GM23338 (cell line): ENCODE measurements at regions not wholly inside any gene's neighbourhood (a gene's known extent, or its start where the extent isn't known, plus 50 kb on each side); places are given as distances from the start of the nearest gene placed in this dataset.

Experiments
- ATAC-seq: fragments of 200-7000 bp; cut with Tn5 transposase; 3 replicates; pipeline ENCODE4 v1.9.1; 2020
- DNase-seq: peaks from one replicate; pipeline ENCODE4 v3.0.0-alpha.2; 2015; ENCODE audit warnings: low spot score
- H2AFZ ChIP-seq: fragments of 200-600 bp; sonication (generic); 2 replicates; pipeline ENCODE4 v1.8.0; 2016; ENCODE audit warnings: antibody characterized with exemption, mild to moderate bottlenecking, moderate library complexity
- H3F3A ChIP-seq: fragments of 200-600 bp; sonication (generic); replicated peaks from 2 replicates; pipeline ENCODE4 v1.8.0; 2017; ENCODE audit warnings: antibody characterized with exemption, mixed run types, low read depth
- H3K27ac ChIP-seq: fragments of 200-600 bp; sonication (generic); 2 replicates; pipeline ENCODE4 v1.6.1; 2016; ENCODE audit warnings: low read depth
- H3K27me3 ChIP-seq: fragments of 200-600 bp; sonication (generic); 2 replicates; pipeline ENCODE4 v1.8.0; 2016; ENCODE audit warnings: mild to moderate bottlenecking, mixed run types, moderate library complexity; ENCODE audit not compliant: insufficient read depth
- H3K36me3 ChIP-seq: fragments of 200-600 bp; sonication (generic); 2 replicates; pipeline ENCODE4 v1.8.0; 2016; ENCODE audit warnings: mild to moderate bottlenecking; ENCODE audit not compliant: insufficient read depth
- H3K4me1 ChIP-seq: fragments of 200-600 bp; sonication (generic); 2 replicates; pipeline ENCODE4 v1.8.0; 2016; ENCODE audit warnings: mild to moderate bottlenecking, moderate library complexity; ENCODE audit not compliant: insufficient read depth
- H3K4me2 ChIP-seq: fragments of 200-600 bp; sonication (generic); 2 replicates; pipeline ENCODE4 v1.7.1; 2017; ENCODE audit warnings: mixed run types
- H3K4me3 ChIP-seq: fragments of 200-600 bp; sonication (generic); 2 replicates; pipeline ENCODE4 v1.6.1; 2016; ENCODE audit warnings: mixed run types
- H3K79me2 ChIP-seq: fragments of 200-600 bp; sonication (generic); replicated peaks from 2 replicates; pipeline ENCODE4 v1.8.0; 2017; ENCODE audit warnings: mild to moderate bottlenecking; ENCODE audit not compliant: insufficient read depth
- H3K9me2 ChIP-seq: fragments of 200-600 bp; sonication (generic); 2 replicates; pipeline ENCODE4 v1.8.0; 2017; ENCODE audit not compliant: insufficient read depth
- H4K20me1 ChIP-seq: fragments of 200-600 bp; sonication (generic); replicated peaks from 2 replicates; pipeline ENCODE4 v1.8.0; 2017; ENCODE audit warnings: mild to moderate bottlenecking; ENCODE audit not compliant: insufficient read depth
- H3K27ac Mint-ChIP-seq: 2 replicates; pipeline ENCODE4 v1.8.0; 2020; ENCODE audit warnings: inconsistent platforms, mild to moderate bottlenecking, moderate library complexity, mixed read lengths
- H3K27me3 Mint-ChIP-seq: 3 replicates; pipeline ENCODE4 v1.8.0; 2022; ENCODE audit warnings: low read depth, mild to moderate bottlenecking, moderate library complexity, mixed read lengths, inconsistent platforms; ENCODE audit not compliant: insufficient read depth, poor library complexity
- H3K36me3 Mint-ChIP-seq: 3 replicates; pipeline ENCODE4 v1.8.0; 2021; ENCODE audit warnings: low read depth, mild to moderate bottlenecking, inconsistent platforms, moderate library complexity, mixed read lengths
- H3K4me1 Mint-ChIP-seq: 3 replicates; pipeline ENCODE4 v1.8.0; 2020; ENCODE audit warnings: mild to moderate bottlenecking, inconsistent platforms, mixed read lengths
- H3K4me3 Mint-ChIP-seq: 3 replicates; pipeline ENCODE4 v1.8.0; 2021; ENCODE audit warnings: moderate library complexity, mild to moderate bottlenecking, inconsistent platforms, mixed read lengths
- H3K9me3 Mint-ChIP-seq: 3 replicates; pipeline ENCODE4 v1.8.0; 2020; ENCODE audit warnings: moderate library complexity, mild to moderate bottlenecking, inconsistent platforms, mixed read lengths
- CREB1 ChIP-seq: fragments of 250-450 bp; sonication (Bioruptor Pico); IDR thresholded peaks from 2 replicates; pipeline ENCODE4 v1.5.0; 2020; ENCODE audit warnings: low read depth, mild to moderate bottlenecking, moderate library complexity
- EZH2 ChIP-seq: fragments of 200-600 bp; sonication (generic); IDR thresholded peaks from one replicate; pipeline ENCODE4 v1.8.0; 2017; ENCODE audit warnings: antibody characterized with exemption, mild to moderate bottlenecking, low read depth; ENCODE audit not compliant: unreplicated experiment
- JUNB ChIP-seq: IDR thresholded peaks from one replicate; pipeline ENCODE4 v1.6.1; 2016; ENCODE audit warnings: antibody characterized with exemption; ENCODE audit not compliant: unreplicated experiment
- NANOG ChIP-seq: IDR thresholded peaks from 2 replicates; pipeline ENCODE4 v1.6.1; 2016; ENCODE audit warnings: antibody characterized with exemption, borderline replicate concordance
- STAT1 ChIP-seq: IDR thresholded peaks from one replicate; pipeline ENCODE4 v1.6.1; 2016; ENCODE audit warnings: antibody characterized with exemption; ENCODE audit not compliant: unreplicated experiment
- ZNF114 ChIP-seq: fragments of 250-450 bp; sonication (Bioruptor Pico); IDR thresholded peaks from 2 replicates; pipeline ENCODE4 v1.5.0; 2020; ENCODE audit warnings: mild to moderate bottlenecking, moderate library complexity
- ZNF331 ChIP-seq: fragments of 250-450 bp; sonication (Bioruptor Pico); IDR thresholded peaks from 2 replicates; pipeline ENCODE4 v1.5.0; 2020; ENCODE audit warnings: low read depth, mild to moderate bottlenecking, moderate library complexity
- TF ChIP-seq, protein P1 (sequence below): IDR thresholded peaks from 2 replicates; pipeline ENCODE4 v1.6.1; 2016; ENCODE audit warnings: antibody characterized with exemption
- TF ChIP-seq, protein P2 (sequence below): IDR thresholded peaks from one replicate; pipeline ENCODE4 v1.6.1; 2018; ENCODE audit warnings: antibody characterized with exemption; ENCODE audit not compliant: unreplicated experiment
- TF ChIP-seq, protein P3 (sequence below), 2 experiments: fragments of 200-600 bp in 1 of 2; sonication (generic) in 1 of 2; conservative IDR thresholded peaks; 2 replicates each; pipeline versions ENCODE4 v1.5.1 to v1.6.1; 2016 to 2017; ENCODE audit warnings: antibody characterized with exemption in 2 of 2, low read depth in 2 of 2, mild to moderate bottlenecking in 2 of 2, moderate library complexity in 1 of 2

DNA sequence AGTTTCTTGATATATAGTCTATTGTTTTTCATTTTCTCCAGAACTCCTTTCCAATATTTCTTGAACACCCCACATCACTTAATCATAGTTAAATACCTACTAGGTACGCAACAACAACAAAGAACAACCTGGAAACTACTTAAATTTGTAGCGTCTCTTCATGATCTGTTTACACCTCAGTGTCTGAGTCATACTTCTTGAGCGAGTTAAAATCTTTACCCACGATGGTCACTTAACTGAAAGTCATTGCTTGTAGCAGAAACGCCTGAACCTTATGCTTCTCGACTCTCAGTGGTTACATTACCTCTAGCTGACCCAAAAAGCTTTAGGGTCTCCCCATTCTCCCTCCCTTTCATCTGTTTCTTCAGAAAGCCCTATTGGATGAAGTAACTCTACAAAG, 131.3 kb downstream of the EN1 start:
- H3F3A ChIP-seq, result no peaks in the 10 kb centered on the region
- Mint-ChIP-seq H3K27ac (no peak overlapping the region), H3K27me3 (peaks cover 4% of the 10 kb centered on the region), H3K4me1 (peaks cover 9% of the 10 kb centered on the region), H3K9me3 (no peaks in the 10 kb centered on the region; the same call in 2 of the 3 replicates), H3K4me3 (no peak overlapping the region), H3K36me3 (no peaks in the 10 kb centered on the region; the same call in 2 of the 3 replicates)
- H3K36me3 ChIP-seq, result no peaks in the 10 kb centered on the region
- H4K20me1 ChIP-seq, result no peaks in the 10 kb centered on the region
- no peaks in the 10 kb centered on the region for H3K4me1 ChIP-seq
- TF ChIP-seq, protein P1, sequence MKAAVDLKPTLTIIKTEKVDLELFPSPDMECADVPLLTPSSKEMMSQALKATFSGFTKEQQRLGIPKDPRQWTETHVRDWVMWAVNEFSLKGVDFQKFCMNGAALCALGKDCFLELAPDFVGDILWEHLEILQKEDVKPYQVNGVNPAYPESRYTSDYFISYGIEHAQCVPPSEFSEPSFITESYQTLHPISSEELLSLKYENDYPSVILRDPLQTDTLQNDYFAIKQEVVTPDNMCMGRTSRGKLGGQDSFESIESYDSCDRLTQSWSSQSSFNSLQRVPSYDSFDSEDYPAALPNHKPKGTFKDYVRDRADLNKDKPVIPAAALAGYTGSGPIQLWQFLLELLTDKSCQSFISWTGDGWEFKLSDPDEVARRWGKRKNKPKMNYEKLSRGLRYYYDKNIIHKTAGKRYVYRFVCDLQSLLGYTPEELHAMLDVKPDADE, result no peak
- TF ChIP-seq STAT1, result no peak
- TF ChIP-seq JUNB, result no peak
- TF ChIP-seq ZNF114 (CRISPR knock-in tag), result no peak
- no peak for TF ChIP-seq NANOG
- TF ChIP-seq ZNF331 (CRISPR knock-in tag), result no peak
- TF ChIP-seq, protein P2, sequence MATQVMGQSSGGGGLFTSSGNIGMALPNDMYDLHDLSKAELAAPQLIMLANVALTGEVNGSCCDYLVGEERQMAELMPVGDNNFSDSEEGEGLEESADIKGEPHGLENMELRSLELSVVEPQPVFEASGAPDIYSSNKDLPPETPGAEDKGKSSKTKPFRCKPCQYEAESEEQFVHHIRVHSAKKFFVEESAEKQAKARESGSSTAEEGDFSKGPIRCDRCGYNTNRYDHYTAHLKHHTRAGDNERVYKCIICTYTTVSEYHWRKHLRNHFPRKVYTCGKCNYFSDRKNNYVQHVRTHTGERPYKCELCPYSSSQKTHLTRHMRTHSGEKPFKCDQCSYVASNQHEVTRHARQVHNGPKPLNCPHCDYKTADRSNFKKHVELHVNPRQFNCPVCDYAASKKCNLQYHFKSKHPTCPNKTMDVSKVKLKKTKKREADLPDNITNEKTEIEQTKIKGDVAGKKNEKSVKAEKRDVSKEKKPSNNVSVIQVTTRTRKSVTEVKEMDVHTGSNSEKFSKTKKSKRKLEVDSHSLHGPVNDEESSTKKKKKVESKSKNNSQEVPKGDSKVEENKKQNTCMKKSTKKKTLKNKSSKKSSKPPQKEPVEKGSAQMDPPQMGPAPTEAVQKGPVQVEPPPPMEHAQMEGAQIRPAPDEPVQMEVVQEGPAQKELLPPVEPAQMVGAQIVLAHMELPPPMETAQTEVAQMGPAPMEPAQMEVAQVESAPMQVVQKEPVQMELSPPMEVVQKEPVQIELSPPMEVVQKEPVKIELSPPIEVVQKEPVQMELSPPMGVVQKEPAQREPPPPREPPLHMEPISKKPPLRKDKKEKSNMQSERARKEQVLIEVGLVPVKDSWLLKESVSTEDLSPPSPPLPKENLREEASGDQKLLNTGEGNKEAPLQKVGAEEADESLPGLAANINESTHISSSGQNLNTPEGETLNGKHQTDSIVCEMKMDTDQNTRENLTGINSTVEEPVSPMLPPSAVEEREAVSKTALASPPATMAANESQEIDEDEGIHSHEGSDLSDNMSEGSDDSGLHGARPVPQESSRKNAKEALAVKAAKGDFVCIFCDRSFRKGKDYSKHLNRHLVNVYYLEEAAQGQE, result no peak
- TF ChIP-seq, protein P3, sequence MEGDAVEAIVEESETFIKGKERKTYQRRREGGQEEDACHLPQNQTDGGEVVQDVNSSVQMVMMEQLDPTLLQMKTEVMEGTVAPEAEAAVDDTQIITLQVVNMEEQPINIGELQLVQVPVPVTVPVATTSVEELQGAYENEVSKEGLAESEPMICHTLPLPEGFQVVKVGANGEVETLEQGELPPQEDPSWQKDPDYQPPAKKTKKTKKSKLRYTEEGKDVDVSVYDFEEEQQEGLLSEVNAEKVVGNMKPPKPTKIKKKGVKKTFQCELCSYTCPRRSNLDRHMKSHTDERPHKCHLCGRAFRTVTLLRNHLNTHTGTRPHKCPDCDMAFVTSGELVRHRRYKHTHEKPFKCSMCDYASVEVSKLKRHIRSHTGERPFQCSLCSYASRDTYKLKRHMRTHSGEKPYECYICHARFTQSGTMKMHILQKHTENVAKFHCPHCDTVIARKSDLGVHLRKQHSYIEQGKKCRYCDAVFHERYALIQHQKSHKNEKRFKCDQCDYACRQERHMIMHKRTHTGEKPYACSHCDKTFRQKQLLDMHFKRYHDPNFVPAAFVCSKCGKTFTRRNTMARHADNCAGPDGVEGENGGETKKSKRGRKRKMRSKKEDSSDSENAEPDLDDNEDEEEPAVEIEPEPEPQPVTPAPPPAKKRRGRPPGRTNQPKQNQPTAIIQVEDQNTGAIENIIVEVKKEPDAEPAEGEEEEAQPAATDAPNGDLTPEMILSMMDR (conservative IDR thresholded peaks at IDR 0.05; ENCODE audit: low read depth in 2 of 2), result no peak
- no peak for TF ChIP-seq CREB1 (CRISPR knock-in tag)
- ATAC-seq, result no peak
- H2AFZ ChIP-seq, result no peak overlapping the region
- 0 out of 2 replicates have a peak, but pooled peaks cover 3% of the 10 kb centered on the region for H3K9me2 ChIP-seq
- no peak overlapping the region for H3K27ac ChIP-seq
- no peaks in the 10 kb centered on the region for H3K27me3 ChIP-seq
- no peak overlapping the region for H3K4me3 ChIP-seq
- DNase-seq, result no peak
- no peaks in the 10 kb centered on the region for H3K79me2 ChIP-seq
- H3K4me2 ChIP-seq, result no peak overlapping the region

DNA sequence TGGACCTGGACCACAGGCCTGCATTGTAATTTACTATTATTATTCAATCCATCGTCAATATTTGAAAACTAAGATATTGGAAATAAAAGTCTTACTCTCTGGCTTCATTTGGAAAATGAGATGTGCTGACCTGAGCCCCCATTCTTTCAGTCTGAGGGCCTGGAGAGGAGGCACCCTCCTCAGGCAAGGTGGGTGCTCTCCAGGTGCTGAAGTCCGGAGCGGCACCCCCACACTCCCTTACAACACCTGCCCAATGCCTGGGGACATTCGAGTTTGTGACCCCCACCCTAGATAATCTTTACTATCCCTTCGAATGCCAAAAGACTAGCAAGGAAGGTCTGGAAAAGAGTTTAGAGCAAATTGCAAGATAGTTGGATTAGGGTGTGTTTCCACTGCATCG, 133.3 kb downstream of the EN1 start:
- Histone ChIP-seq H3K4me2 (no peak overlapping the region), H3K27ac (no peak overlapping the region), H3K36me3 (no peaks in the 10 kb centered on the region), H3K4me3 (no peak overlapping the region), H2AFZ (no peak overlapping the region), H3K9me2 (0 out of 2 replicates have a peak, but pooled peaks cover 3% of the 10 kb centered on the region), H3K27me3 (no peaks in the 10 kb centered on the region), H4K20me1 (no peaks in the 10 kb centered on the region), H3F3A (no peaks in the 10 kb centered on the region), H3K4me1 (no peaks in the 10 kb centered on the region), H3K79me2 (no peaks in the 10 kb centered on the region)
- Mint-ChIP-seq H3K36me3 (no peaks in the 10 kb centered on the region; the same call in 2 of the 3 replicates), H3K27me3 (peaks cover 10% of the 10 kb centered on the region), H3K9me3 (no peaks in the 10 kb centered on the region; the same call in 2 of the 3 replicates), H3K4me1 (peaks cover 14% of the 10 kb centered on the region; the same call in 2 of the 3 replicates), H3K4me3 (no peak overlapping the region), H3K27ac (no peak overlapping the region)
- ATAC-seq, result peak; percentile 79
- no peak for DNase-seq
- TF ChIP-seq ZNF331 (CRISPR knock-in tag) (no peak), EZH2 (no peak), ZNF114 (CRISPR knock-in tag) (no peak)
- TF ChIP-seq, protein P2, result peak; percentile 60
